Heart right ventricle (tissue), 16 donors: ENCODE measurements at regions not wholly inside any gene's neighbourhood (a gene's known extent, or its start where the extent isn't known, plus 50 kb on each side); places are given as distances from the start of the nearest gene placed in this dataset.

Source experiments
- ATAC-seq, 8 donors: fragments of 200-7000 bp; cut with Tn5 transposase; one replicate each; pipeline ENCODE4 v1.9.1; 2020; ENCODE audit warnings: mild to moderate bottlenecking in 8 of 8, moderate library complexity in 8 of 8, moderate number of reproducible peaks in 1 of 8
- DNase-seq, 2 donors: peaks; one replicate each; pipeline ENCODE4 v3.0.0-alpha.2; 2020
- H3K27ac ChIP-seq, 10 donors: fragments of 200-600 bp; sonication (generic) in 2 of 10; one replicate each; pipeline versions ENCODE4 v1.5.0 to v1.8.0; 2020 to 2022; ENCODE audit warnings: mild to moderate bottlenecking in 3 of 10
- H3K27me3 ChIP-seq, 7 donors: fragments of 200-600 bp; one replicate each; pipeline ENCODE4 v1.8.0; 2021 to 2022; ENCODE audit warnings: mild to moderate bottlenecking in 2 of 7
- H3K36me3 ChIP-seq, 9 donors: fragments of 200-600 bp; sonication (generic) in 1 of 9; one replicate each; pipeline versions ENCODE4 v1.5.0 to v1.8.0; 2020 to 2022; ENCODE audit warnings: mild to moderate bottlenecking in 2 of 9
- H3K4me1 ChIP-seq, 9 donors: fragments of 200-600 bp; sonication (generic) in 1 of 9; one replicate each; pipeline versions ENCODE4 v1.5.0 to v1.8.0; 2020 to 2022; ENCODE audit warnings: mild to moderate bottlenecking in 4 of 9
- H3K4me3 ChIP-seq, 10 donors: fragments of 200-600 bp; sonication (generic) in 2 of 10; one replicate each; pipeline versions ENCODE4 v1.5.0 to v1.8.0; 2020 to 2022; ENCODE audit warnings: mild to moderate bottlenecking in 7 of 10, moderate library complexity in 2 of 10
- H3K9me3 ChIP-seq, 11 donors: fragments of 200-600 bp in 10 of 11; sonication (generic) in 2 of 11; one replicate each; pipeline versions ENCODE4 v1.5.0 to v1.8.0; 2013 to 2022; ENCODE audit warnings: mild to moderate bottlenecking in 2 of 11, control low read depth in 1 of 11, moderate library complexity in 1 of 11
- CTCF ChIP-seq, 9 donors: fragments of 200-600 bp; sonication (generic) in 2 of 9; IDR thresholded peaks; one replicate each; pipeline versions ENCODE4 v1.5.0 to v1.8.0; 2021 to 2022; ENCODE audit warnings: antibody characterized with exemption in 9 of 9, mild to moderate bottlenecking in 5 of 9, moderate library complexity in 1 of 9
- WGBS, 2 donors: extraction: QIAGEN DNeasy Blood & Tissue Kit; methylation state at CpG; one replicate each; pipeline ENCODE4 v1.1.7; 2013; ENCODE audit warnings: inconsistent platforms in 1 of 2; 5-methylcytosine and 5-hydroxymethylcytosine counted together
- intact Hi-C, 10 donors: fragments of 100-400 bp; cut with DNase I; formaldehyde crosslinking; loops; one replicate each; pipeline versions ENCODE4 v1.11.1 to v1.14.2; 2022
- donor health status: Arrhythmogenic right ventricular cardiomyopathy.
- donor health status: ischemic (EF 13 %, LVEDD 7.1; RV severe dilation, severe dysfunction).
- donor health status: healthy with polysubstance abuse.
- donor health status: DM: no; HTN: yes; CAD: no.
- donor health status: DM: no; HTN: no; CAD: no.
- donor health status: ischemic (EF 25% LVEDD 6.9; RV normal size, moderate dysfunction).
- donor health status: ischemic (EF 25% LVEDD 5.7; RV mildly dilated, moderate dysfunction).
- donor health status: healthy.
- donor health status: DM: yes; HTN: yes; CAD: no.
- donor health status: Ischemic cardiomyopathy.
- donor health status: ischemic (EF 35%, LVEDD 5.7; RV mildly dilated, moderate dysfunction).
- donor health status: nonischemic (EF 11% LVEDD 7.7; RV severe dilation, severe dysfunction).
- donor health status: DM: yes; HTN: yes; CAD: no.
- donor health status: PGD.
- donor health status: ischemic (EF 29% LVEDD 5.4; RV normal size, mild dysfunction).
- donor health status: nonischemic (EF 23%, LVEDD 6.1; RV moderate dilation, normal function).

GRCh38 chr12:92424338-92424737 lies 278.5 kb upstream of the PLEKHG7 start:
- Histone ChIP-seq H3K4me3 (no peak overlapping the region), H3K4me1 (peaks cover 0 to 23% (median 16%) of the 10 kb centered on the region in 9 donors), H3K27ac (peak overlapping the region in 1 of 10 donors; percentile 15), H3K9me3 (no peaks in the 10 kb centered on the region), H3K27me3 (no peaks in the 10 kb centered on the region), H3K36me3 (no peaks in the 10 kb centered on the region)
- intact Hi-C loops = no loop called here
- 63 to 69% methylated on average over 4 of the region's 4 CpGs for WGBS, 2 donors
- TF ChIP-seq CTCF (IDR thresholded peaks at IDR 0.05) = no peak
- ATAC-seq (peak in 2 of 8 donors; percentile 16 to 28), DNase-seq (no peak)

- ATAC-seq (no peak), DNase-seq (no peak)
- intact Hi-C loops = no loop called here
- TF ChIP-seq CTCF (IDR thresholded peaks at IDR 0.05) = no peak
- no peaks in the 10 kb centered on the region for H3K36me3 ChIP-seq
- no peaks in the 10 kb centered on the region for H3K9me3 ChIP-seq
- H3K27ac ChIP-seq = no peak overlapping the region
- H3K4me3 ChIP-seq = no peak overlapping the region
- peaks cover 0 to 26% (median 17%) of the 10 kb centered on the region in 9 donors for H3K4me1 ChIP-seq
- H3K27me3 ChIP-seq = no peaks in the 10 kb centered on the region
Measured at GRCh38 chr12:92421701-92422100, 276.1 kb upstream of the BTG1 start.

GRCh38 chr12:92421042-92421441 lies 275.4 kb upstream of the BTG1 start:
- intact Hi-C loops = no loop called here
- WGBS, 2 donors = 95 to 100% methylated on average over 1 of the region's 1 CpG
- no peak for TF ChIP-seq CTCF (IDR thresholded peaks at IDR 0.05)

GRCh38 chr12:92419201-92419600 lies 273.6 kb upstream of the BTG1 start:
- WGBS, 2 donors = 86 to 88% methylated on average over 1 of the region's 1 CpG
- Histone ChIP-seq H3K9me3 (no peaks in the 10 kb centered on the region), H3K4me1 (peaks cover 0 to 35% (median 21%) of the 10 kb centered on the region in 9 donors), H3K27me3 (no peaks in the 10 kb centered on the region), H3K4me3 (no peak overlapping the region), H3K27ac (no peak overlapping the region), H3K36me3 (no peaks in the 10 kb centered on the region)
- intact Hi-C loops = loop anchor here in 6 of 10 donors (10.0 kb wide), 4 partner anchors 136 to 1034 kb away; partner anchors contain the start of gene BTG1 (in 1 of the 6)
- ATAC-seq (no peak), DNase-seq (no peak)
- TF ChIP-seq CTCF (IDR thresholded peaks at IDR 0.05) = no peak

More at GRCh38 chr12:92421042-92421441, 275.4 kb upstream of the BTG1 start:
- H3K4me1 ChIP-seq = peaks cover 0 to 32% (median 22%) of the 10 kb centered on the region in 9 donors
- no peak overlapping the region for H3K4me3 ChIP-seq
- H3K27ac ChIP-seq = no peak overlapping the region
- no peaks in the 10 kb centered on the region for H3K9me3 ChIP-seq
- ATAC-seq (no peak), DNase-seq (no peak)
- no peaks in the 10 kb centered on the region for H3K27me3 ChIP-seq
- no peaks in the 10 kb centered on the region for H3K36me3 ChIP-seq
